ENCODE measurements at regions not wholly inside any gene's neighbourhood (a gene's known extent, or its start where the extent isn't known, plus 50 kb on each side); places are given as distances from the start of the nearest gene placed in this dataset.

DNA sequence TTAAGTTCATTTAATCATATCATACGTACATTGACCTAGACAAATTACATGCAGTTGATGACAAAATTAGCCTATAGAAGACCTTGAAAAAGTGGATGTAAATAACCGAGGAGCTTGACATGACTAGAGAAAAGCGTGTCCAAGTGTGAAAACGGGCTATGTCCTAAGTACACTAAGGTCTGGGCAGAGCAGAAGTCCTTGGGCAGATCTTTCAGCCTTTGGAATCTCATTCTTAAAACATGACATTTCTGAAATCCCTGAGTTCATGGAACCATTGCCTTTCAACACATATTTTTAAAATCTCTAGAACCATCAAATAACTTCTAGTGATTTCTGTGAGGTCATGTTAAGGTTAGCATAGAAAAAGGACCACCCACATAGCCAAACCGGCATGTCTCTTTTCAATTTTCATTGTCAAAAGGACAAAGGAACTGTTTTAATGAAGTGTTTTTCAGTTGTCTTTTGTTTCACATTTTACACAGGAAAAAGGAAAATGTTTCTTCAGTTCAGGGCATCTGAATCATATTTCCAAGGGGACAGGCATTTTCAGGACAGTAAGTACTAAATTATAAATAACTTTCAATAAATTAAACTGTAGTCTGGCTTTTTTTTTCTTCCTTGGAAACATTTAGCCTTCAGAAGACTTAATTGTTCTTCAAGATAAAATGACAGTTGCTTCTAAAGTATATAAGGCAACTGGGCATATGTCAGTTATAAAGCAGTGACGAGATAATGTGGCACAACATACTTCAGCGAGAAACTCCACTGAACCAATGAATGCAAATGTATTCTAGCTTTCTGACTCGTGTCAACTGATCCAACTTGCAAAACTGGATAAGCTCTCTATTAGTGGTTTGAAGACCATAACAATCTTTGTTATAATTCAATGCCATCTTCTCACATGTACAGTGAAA, 416.8 kb downstream of the NFIB start:
- no peak for DNase-seq (ENCODE audit: low spot score)

DNA sequence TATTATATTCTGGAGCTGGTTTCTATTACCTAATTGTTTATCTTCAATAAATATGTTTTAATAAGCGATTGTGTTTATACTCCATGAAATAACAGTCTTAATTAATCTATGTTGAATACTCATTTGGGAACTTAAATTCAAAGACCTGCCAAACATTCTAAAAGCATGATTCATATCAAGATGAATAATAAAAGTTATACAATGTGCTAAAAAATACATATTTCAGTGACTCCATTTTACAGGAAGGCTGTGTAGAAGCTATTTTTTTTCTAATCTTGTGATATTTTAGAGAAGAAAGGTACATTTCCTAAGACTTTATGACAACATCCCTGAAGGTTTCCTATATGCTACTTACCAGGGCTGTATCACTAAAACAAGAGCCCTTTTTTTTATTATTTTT, 417.9 kb downstream of the NFIB start:
- no peak for DNase-seq (ENCODE audit: low spot score)

DNA sequence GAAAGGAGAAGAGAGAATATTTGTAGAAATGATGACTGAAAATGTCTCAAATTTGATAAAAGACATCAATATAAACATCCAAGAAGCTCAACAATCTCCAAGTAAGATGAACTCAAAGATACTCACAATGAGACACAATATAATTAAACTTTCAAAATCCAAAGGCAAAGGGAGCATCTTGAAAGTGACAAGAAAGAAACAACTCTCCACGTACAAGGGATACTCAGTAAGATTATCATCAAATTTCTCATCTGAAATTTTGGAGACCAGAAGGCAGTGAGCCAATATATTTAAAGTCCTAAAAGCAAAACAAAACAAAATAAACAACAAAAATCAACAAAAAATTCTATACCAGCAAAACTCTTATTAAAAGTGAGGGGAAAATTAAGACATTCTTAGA, 428.7 kb downstream of the NFIB start:
- DNase-seq (ENCODE audit: low spot score), result no peak

DNA sequence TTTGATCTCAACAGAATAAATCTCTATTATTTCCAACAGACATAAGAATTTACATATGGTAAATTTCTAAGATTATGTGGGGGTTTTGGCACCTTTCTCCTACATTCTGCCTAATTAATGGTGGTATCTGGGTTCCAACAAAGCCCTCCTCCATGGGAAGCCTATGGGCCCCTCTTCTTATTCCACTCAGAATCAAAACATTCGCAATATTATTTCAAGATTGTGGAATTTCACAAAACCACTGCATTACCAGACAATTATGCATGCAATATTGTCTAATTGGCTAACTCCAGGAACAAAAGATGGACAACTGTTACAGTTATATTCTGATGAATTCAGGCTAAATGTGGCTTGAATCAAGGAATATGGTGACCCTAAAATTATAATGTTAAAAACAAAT, 434.0 kb downstream of the NFIB start:
- DNase-seq (ENCODE audit: low spot score), result no peak

DNA sequence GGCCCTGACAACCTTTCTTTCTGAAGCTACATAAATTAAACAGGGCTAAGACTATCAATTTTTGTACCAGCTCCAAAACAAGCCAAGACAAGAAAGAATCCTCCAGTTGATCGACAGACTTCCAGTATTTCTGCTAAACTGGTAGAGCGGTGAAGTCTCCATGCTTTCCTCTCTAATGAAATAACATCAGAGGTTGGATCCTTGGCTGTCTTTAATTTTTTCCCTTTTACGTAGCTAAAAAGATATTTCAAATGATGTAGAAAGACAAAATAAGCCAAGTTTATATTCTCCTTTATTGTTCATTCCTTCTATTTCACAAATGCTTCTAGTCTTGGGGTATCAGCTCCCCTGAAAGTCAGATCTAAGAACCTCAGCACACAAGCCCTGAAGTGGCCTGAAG, 434.9 kb downstream of the NFIB start:
- DNase-seq (ENCODE audit: low spot score), result no peak

DNA sequence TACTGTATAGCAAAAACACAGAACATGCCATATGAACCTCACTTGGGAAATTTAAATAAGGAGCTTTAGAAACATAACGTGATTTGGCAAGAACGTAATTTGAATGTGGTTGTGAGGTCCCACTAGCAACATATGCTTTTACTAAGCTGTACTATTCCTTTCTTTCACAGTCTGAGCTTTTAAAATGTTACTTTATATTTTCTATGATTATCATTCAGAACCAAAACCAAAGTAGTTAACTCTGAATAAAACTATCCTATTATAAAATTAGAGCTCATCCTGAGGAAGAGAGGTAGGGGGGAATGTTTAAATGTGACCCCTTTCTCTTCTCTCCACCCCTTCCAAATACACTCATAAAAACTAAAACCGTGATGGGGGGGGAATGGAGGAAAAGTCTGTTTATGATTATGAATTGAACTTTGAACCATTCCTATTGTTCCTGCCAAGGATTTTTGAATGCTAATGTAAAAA, 435.7 kb downstream of the NFIB start:
- no peak for DNase-seq (ENCODE audit: low spot score)

DNA sequence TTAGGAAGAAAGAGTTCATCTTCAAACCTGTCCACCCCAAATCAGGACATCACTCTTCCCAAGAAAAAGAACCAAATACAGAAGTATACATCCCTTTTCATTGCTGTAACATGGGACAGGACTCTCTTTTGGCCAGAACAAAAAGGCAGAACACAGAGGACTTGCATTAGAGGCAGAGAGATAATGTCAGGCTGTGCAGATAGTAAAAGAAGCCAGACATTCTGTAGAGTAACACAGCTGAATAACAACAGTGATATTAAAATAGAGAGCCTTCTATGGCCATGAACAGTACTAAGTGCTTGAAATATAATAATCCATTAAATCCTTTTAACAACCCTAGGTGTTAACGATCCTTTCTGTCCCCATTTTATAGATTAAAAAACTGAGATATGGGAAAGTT, 437.2 kb downstream of the NFIB start:
- no peak for DNase-seq (ENCODE audit: low spot score)

DNA sequence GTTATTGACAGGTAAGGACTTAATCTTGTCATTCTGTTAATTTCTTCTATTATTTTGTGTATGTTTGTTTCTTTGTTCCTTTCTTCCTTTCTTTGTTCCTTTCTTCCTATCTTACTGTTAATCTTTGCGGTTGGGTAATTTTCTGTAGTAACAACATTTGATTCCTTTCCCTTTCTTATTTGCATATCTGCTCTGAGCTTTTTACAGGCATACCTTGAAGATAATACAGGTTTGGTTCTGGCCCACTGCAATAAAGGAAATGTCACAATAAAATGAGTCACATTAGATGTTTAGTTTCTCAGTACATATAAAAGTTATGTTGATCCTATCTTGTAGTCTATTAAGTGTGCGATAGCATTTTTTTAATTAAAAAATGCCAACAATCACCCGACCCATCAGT, 440.7 kb downstream of the NFIB start:
- DNase-seq (ENCODE audit: low spot score), result no peak

DNA sequence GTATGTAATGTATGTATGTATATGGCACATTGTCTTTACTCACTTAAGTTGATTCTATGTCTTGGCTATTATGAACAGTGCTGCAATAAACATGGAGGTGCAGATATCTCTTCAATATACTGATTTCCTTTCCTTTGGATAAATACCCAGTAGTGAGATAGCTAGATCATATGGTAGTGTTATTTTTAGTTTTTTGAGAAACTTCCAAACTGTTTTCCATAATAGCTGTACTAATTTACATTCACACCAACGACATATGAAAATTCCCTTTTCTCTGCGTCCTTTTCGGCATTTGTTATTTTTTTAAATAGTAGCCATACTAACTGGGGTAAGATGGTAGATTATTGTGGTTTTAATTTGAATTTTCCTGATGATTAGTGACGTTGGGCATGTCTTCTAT, 445.6 kb downstream of the NFIB start:
- no peak for DNase-seq (ENCODE audit: low spot score)

DNA sequence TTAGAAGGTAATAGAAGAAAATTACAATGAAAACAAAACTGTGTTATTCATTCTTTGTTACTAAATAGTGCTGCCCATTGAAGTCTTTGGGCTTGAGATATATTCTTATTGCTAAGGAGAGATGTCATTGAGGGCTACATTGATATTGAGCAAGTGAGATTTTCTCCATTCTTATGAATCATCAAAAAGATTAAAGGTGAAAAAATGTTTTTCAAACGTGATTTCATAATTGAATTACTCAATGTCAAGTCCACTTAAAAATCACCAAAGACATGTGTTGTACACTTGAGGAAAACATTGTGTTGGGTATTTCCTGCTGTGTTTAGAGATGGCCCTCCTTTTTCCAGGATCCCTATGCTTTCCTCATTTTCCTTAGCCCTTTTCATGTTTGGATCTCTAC, 448.1 kb downstream of the NFIB start:
- no peak for DNase-seq (ENCODE audit: low spot score)

DNA sequence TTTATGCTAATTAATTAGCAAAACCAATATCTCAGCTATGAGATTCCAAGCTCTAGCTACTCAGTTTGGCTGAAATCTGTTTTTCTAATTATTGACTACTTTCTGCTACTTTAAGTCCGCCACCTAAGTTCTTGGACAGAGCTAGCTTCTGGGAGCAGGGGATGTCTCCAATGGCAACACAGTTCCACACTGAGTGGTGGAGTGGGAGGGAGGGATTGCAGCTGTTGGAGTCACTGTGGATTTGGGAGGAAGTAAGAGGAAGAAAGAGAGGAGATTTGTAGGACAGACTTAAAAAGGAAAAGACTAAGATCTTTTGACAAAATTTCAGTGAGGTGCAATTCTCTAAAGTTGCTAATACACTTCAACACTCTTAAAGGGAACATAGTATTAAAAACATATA, 450.8 kb downstream of the NFIB start:
- DNase-seq (ENCODE audit: low spot score), result peak; percentile 7

DNA sequence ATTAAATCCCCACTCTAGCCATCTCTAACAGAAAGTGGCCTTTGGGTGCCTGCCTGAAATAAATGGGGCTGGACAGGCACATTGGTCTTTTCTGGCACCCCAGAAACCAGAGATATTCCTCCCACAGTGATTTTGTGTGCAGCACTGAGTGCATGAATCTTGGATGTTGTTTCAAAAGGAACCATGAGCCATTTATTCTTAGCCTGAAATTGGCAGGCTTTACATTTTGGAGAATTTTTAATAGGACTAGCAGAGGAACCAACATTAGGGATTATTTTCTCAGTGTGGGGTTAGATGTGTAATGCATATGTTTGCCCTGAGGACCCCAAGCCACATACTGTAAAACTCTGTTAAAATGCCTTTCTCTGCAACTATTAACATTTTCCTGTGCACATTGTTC, 451.3 kb downstream of the NFIB start:
- no peak for DNase-seq (ENCODE audit: low spot score)

DNA sequence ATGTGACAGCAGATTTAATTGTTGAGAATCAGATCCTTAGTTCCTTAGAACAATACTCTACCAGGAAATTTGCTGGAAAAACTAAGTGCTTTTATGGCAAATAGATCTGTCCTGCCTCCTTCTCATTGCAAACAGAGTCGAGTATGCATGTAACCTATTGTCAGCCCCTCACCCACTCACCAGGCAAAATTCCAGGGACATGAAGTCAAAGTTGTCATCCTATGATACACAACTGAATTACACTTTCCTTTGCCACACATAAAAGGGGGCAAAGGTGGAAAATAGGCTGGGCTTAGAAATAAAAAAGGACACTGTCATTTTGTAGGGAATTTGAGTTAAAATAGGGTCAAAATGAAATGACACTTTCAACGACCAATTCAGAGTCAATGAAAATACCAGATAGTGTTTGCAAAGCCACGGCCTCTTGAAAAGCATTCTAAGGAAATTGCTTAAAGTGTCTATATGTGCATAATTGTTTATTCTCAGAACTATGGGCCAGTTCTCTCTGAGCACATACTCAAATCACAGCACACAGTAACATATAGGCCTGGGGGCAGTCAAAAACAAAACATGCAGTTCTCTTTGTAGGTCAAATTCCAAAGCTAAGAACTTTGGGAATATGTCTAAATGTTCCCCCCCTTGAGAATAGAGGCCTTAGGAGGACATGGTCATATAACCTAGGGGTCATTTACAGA, 452.8 kb downstream of the NFIB start:
- no peak for DNase-seq (ENCODE audit: low spot score)

DNA sequence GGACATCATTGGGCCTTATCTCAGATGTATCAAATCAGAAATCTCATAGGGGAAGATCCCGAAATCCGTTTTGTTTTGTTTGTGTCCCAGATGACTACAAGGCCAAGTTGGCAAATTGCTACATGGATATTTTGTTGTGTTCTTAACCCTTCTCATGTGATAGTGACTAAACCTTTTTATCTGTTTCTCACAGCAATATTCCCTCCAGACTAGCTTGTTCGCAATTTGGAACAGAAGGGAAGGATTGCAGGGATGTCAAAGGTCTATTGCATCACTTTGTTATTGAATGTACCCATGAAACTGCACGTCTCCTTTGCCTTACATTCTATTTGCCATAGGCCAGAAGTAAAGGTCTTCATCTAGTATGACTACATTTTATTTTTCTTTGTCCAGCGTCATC, 453.9 kb downstream of the NFIB start:
- DNase-seq (ENCODE audit: low spot score), result no peak

DNA sequence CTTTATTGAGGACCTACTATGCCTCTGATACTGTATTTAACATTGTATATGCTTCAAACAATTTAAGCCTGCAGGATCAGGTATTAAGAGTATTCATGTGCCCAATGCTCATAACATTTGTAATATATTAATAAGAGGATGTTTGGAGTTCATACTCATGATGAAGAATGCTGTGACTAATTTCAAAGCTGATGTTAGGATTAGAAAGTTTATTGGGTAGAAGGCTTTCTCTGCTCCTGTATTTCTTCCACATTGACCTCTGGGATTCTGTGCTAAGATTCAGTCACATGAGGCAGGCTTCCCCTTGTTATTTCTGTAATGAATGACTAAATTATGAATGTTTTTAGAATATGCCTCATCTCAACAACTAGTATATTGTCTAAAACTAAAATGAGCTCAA, 456.4 kb downstream of the NFIB start:
- no peak for DNase-seq (ENCODE audit: low spot score)

DNA sequence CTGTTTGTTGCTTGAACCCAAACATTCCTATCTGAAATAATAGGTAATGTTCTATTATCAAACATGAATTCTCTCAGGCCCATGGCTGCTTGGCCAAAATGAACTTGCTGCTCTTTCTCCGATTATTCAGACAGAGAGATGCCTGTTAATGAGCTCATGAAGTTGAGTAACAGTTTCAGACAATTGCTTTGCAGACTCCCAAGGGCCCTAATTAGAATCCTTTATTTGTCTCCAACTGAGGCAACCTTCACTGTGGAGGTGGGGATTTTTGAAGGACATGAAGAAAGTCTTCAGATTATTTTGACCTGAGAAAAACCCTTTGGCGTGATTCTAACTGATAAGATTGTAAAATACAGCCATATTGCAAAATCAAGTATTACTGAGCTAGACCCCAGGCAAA, 466.7 kb downstream of the NFIB start:
- no peak for DNase-seq (ENCODE audit: low spot score)

DNA sequence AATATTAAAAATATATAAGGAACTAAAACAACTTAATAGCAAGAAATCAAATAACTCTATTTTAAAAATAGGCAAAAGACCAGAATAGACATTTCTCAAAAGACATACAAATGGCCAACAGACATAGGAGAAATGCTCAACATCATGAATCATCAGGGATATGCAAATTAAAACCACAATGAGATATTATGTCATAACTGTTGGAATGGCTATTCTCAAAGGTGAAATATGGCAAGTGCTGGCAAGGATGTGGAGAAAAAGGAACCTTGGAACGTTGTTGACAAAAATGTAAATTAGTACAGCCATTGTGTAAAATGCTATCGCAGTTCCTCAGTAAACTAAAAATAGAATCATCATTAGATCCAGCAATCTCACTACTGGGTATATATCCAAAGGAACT, 468.5 kb downstream of the NFIB start:
- no peak for DNase-seq (ENCODE audit: low spot score)

DNA sequence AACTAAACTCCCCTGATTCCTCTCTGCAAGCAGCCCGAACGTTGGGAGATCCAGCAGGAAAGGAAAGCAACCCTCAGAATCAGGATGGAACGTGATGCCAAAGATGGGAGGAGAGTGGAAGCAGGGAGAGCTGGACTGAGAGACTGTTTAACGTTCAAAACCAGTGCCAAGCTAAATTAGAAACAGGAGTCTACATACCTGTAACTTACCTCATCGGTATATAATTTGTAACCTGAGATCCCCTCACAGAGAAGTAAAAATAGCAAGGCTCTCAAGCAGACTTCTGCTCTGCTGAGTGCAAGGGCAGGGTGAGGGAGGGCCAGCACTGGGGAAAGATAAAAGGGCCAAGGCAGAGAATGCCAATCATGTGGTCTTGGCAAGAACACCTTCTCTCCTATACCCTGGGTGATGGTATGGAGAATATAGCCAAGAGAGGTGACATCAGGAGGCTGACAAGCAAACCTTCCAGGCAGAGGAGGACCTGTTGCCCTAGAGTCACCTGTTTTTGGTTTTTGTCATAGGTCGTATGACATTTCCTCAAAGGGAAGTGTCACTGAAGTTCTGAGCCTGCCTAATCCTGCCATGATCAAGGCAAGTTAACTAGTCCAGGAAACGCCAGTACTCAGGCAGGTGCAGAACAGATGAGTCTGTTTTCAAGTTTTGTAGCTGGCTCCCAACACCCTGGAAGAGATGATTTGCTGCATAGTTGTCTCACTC, 472.0 kb downstream of the NFIB start:
- DNase-seq (ENCODE audit: low spot score), result no peak

DNA sequence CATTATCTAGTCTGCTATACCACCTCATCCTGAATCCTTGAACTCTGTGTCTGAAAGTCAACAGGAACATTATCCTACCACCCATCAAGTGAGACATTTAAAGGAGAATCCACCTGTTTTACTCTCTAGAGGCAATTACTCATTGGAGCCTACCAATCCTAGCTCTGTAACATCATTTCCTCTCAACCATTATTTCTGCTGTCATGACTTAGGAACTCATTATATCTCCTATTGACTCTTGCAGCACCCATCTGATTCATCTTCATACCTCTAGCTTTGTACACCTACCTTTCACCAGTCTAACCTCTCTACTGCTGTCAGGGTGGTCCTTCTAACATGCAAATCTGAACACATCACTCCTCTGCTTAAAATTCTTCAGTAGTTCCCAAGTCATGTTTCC, 481.5 kb downstream of the NFIB start:
- no peak for DNase-seq (ENCODE audit: low spot score)

DNA sequence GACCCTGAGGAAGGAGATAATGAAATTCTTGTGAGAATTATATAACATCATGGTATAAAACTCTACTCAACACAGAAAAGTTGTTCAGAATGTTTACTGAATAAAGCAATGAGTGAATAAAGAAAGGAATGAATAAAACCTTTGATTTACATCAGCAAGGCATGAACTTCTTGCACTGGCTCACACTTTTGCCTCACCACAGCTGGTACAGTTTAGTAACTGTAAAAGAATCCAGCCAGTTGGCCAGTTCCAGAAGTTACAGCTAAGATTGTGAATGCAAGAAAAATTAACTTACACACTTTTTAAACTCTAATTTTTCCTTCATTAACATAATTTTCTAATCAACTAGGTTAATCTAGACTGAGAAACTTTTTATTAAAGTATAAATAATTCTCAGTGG, 490.9 kb downstream of the NFIB start:
- no peak for DNase-seq (ENCODE audit: low spot score)

DNA sequence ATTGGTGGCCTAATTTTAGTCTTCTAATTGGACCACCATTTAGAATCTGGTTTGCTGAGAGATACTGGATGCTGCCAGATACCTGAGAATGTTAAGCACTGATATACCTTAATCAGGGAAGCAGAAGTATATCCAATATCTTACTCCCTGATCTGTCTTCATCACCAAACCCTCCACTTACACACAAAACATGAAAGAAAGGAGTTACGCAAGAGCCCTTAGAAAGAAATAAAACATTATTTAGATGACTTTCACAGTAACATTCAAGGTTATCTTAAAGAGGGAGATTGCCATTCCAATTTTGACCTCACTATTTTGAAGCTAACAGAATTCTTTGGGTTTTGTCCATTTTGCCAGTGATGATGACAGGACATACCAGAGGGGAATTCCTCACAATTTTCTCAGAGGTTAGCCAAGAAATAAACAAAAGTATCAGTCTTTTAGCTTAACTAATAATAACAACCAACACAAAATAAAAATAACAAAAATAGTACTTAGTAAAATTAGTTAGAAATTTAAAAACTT, 496.1 kb downstream of the NFIB start:
- DNase-seq (ENCODE audit: low spot score), result no peak

DNA sequence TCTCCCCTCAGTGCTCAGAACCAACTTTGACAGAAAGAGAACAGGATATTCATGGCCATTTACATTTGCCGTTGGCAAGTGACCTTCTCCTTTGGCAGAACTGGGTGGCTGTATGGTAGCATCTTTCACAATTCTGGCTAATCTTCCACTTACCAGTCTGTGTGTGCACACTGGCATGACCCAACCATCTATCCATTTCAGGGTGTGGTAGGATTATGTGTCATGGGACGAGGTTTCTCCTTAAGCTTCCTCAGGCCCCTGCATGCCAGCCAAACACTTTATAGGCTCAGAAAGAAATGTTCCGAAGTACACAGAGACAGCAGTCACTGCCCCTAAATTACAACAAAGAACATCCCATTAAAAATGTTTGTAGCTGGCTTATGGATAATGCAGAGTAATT, 497.1 kb downstream of the NFIB start:
- no peak for DNase-seq (ENCODE audit: low spot score)

Data from putamen (tissue), 1 donor.